Nephron progenitor cell (in vitro differentiated cells): ENCODE measurements at regions not wholly inside any gene's neighbourhood (a gene's known extent, or its start where the extent isn't known, plus 50 kb on each side); places are given as distances from the start of the nearest gene placed in this dataset.

Experiments used
- DNase-seq: peaks from one replicate; pipeline ENCODE4 v3.0.0; 2021
- H3K27ac Mint-ChIP-seq: 2 replicates; pipeline ENCODE4 v1.8.0; 2021; ENCODE audit warnings: mild to moderate bottlenecking, moderate library complexity, mixed read lengths
- H3K27me3 Mint-ChIP-seq: 2 replicates; pipeline ENCODE4 v1.8.0; 2021; ENCODE audit warnings: mild to moderate bottlenecking, low read depth, mixed read lengths; ENCODE audit not compliant: poor library complexity
- H3K36me3 Mint-ChIP-seq: 2 replicates; pipeline ENCODE4 v1.8.0; 2021; ENCODE audit warnings: low read depth, mixed read lengths
- H3K4me1 Mint-ChIP-seq: 2 replicates; pipeline ENCODE4 v1.8.0; 2021; ENCODE audit warnings: mixed read lengths
- H3K4me3 Mint-ChIP-seq: 2 replicates; pipeline ENCODE4 v1.8.0; 2021; ENCODE audit warnings: mild to moderate bottlenecking, moderate library complexity, mixed read lengths
- H3K9me3 Mint-ChIP-seq: 2 replicates; pipeline ENCODE4 v1.8.0; 2021; ENCODE audit warnings: mild to moderate bottlenecking, moderate library complexity, mixed read lengths
- CTCF ChIP-seq: fragments of 200-600 bp; sonication (generic); IDR thresholded peaks from 2 replicates; pipeline ENCODE4 v1.5.0; 2021; ENCODE audit warnings: antibody characterized with exemption

GRCh38 chr3:95905182-95905581, 909.2 kb upstream of the EPHA6 start:
- Mint-ChIP-seq H3K4me1 (no peaks in the 10 kb centered on the region), H3K36me3 (no peaks in the 10 kb centered on the region), H3K27me3 (peaks cover 2% of the 10 kb centered on the region), H3K9me3 (peaks cover 2% of the 10 kb centered on the region), H3K4me3 (no peak overlapping the region), H3K27ac (no peak overlapping the region)
- no peak for DNase-seq
- no peak for TF ChIP-seq CTCF

GRCh38 chr3:95911767-95912166, 902.6 kb upstream of the EPHA6 start:
- no peak for TF ChIP-seq CTCF
- Mint-ChIP-seq H3K4me3 (no peak overlapping the region), H3K27me3 (no peaks in the 10 kb centered on the region), H3K36me3 (no peaks in the 10 kb centered on the region), H3K9me3 (peaks cover 10% of the 10 kb centered on the region), H3K4me1 (peaks cover 7% of the 10 kb centered on the region), H3K27ac (no peak overlapping the region)
- no peak for DNase-seq

- H3K36me3 Mint-ChIP-seq = no peaks in the 10 kb centered on the region
- H3K27ac Mint-ChIP-seq = no peak overlapping the region
- no peak overlapping the region for H3K4me3 Mint-ChIP-seq
- TF ChIP-seq CTCF = no peak
- DNase-seq = no peak
- peaks cover 6% of the 10 kb centered on the region for H3K4me1 Mint-ChIP-seq
- no peaks in the 10 kb centered on the region for H3K9me3 Mint-ChIP-seq
- peaks cover 3% of the 10 kb centered on the region for H3K27me3 Mint-ChIP-seq
Observed at GRCh38 chr3:95923496-95924210, 890.7 kb upstream of the EPHA6 start.

GRCh38 chr3:95926904-95927501, 887.4 kb upstream of the EPHA6 start:
- H3K27me3 Mint-ChIP-seq = peaks cover 3% of the 10 kb centered on the region
- H3K4me1 Mint-ChIP-seq = peaks cover 6% of the 10 kb centered on the region
- TF ChIP-seq CTCF = no peak
- H3K36me3 Mint-ChIP-seq = no peaks in the 10 kb centered on the region
- no peak for DNase-seq
- no peaks in the 10 kb centered on the region for H3K9me3 Mint-ChIP-seq
- no peak overlapping the region for H3K27ac Mint-ChIP-seq
- H3K4me3 Mint-ChIP-seq = peak overlapping the region; percentile 58

- DNase-seq = no peak
- no peaks in the 10 kb centered on the region for H3K4me1 Mint-ChIP-seq
- H3K4me3 Mint-ChIP-seq = no peak overlapping the region
- no peaks in the 10 kb centered on the region for H3K27me3 Mint-ChIP-seq
- no peak for TF ChIP-seq CTCF
- H3K27ac Mint-ChIP-seq = no peak overlapping the region
- H3K9me3 Mint-ChIP-seq = no peaks in the 10 kb centered on the region
- H3K36me3 Mint-ChIP-seq = no peaks in the 10 kb centered on the region
Observed at GRCh38 chr3:95934181-95934580, 880.2 kb upstream of the EPHA6 start.
